ENCODE measurements at regions not wholly inside any gene's neighbourhood (a gene's known extent, or its start where the extent isn't known, plus 50 kb on each side); places are given as distances from the start of the nearest gene placed in this dataset.

GRCh38 chr1:67892476-67893125 lies 59.3 kb upstream of the GNG12 start:
- peaks cover 15% of the 10 kb centered on the region for H3K4me1 Mint-ChIP-seq (ENCODE audit: low read depth, unreplicated experiment)
- intact Hi-C loops (cut with micrococcal nuclease; ENCODE audit: unreplicated experiment) = no loop called here
- BruUV-seq (replicated peaks) = no TSS peak
- peaks cover 9% of the 10 kb centered on the region; the same call in 1 of the 2 replicates for H3K4me1 ChIP-seq
- no peak for TF ChIP-seq CTCF (IDR thresholded peaks at IDR 0.05; ENCODE audit: insufficient read depth in 1 of 2, low read depth in 1 of 2, low read length in 1 of 2, severe bottlenecking in 1 of 2, unreplicated experiment in 1 of 2)
- H3K27me3 Mint-ChIP-seq (ENCODE audit: insufficient read depth, unreplicated experiment) = no peaks in the 10 kb centered on the region
- H3K27me3 ChIP-seq (replicated peaks; ENCODE audit: control insufficient read depth, insufficient read depth, low read length) = no peaks in the 10 kb centered on the region
- no peak overlapping the region for H3K27ac Mint-ChIP-seq (ENCODE audit: unreplicated experiment)
- ChIA-PET CTCF (no interaction called here), POLR2A (no interaction called here)
- H3K36me3 ChIP-seq (ENCODE audit: control insufficient read depth, insufficient read depth, low read length) = no peaks in the 10 kb centered on the region
- no peak overlapping the region for H3K4me3 Mint-ChIP-seq (ENCODE audit: unreplicated experiment)
- no peaks in the 10 kb centered on the region for H3K9me3 Mint-ChIP-seq (ENCODE audit: unreplicated experiment)
- no peak for DNase-seq
- no peak overlapping the region for H3K4me3 ChIP-seq (ENCODE audit: low read depth, low read length)
- no peaks in the 10 kb centered on the region for H3K36me3 Mint-ChIP-seq (ENCODE audit: insufficient read depth, unreplicated experiment)
- no peaks in the 10 kb centered on the region for H3K9me3 ChIP-seq

GRCh38 chr1:67890857-67891256 lies 57.6 kb upstream of the GNG12 start:
- no peaks in the 10 kb centered on the region for H3K4me1 ChIP-seq
- H3K4me3 ChIP-seq (ENCODE audit: low read depth, low read length) = no peak overlapping the region
- Mint-ChIP-seq H3K36me3 (ENCODE audit: insufficient read depth, unreplicated experiment) (no peaks in the 10 kb centered on the region), H3K27ac (ENCODE audit: unreplicated experiment) (no peak overlapping the region), H3K4me3 (ENCODE audit: unreplicated experiment) (no peak overlapping the region), H3K9me3 (ENCODE audit: unreplicated experiment) (no peaks in the 10 kb centered on the region), H3K27me3 (ENCODE audit: insufficient read depth, unreplicated experiment) (no peaks in the 10 kb centered on the region), H3K4me1 (ENCODE audit: low read depth, unreplicated experiment) (no peaks in the 10 kb centered on the region)
- no peak for DNase-seq
- no peaks in the 10 kb centered on the region for H3K9me3 ChIP-seq
- no peaks in the 10 kb centered on the region for H3K27me3 ChIP-seq (replicated peaks; ENCODE audit: control insufficient read depth, insufficient read depth, low read length)
- intact Hi-C loops (cut with micrococcal nuclease; ENCODE audit: unreplicated experiment) = no loop called here
- H3K36me3 ChIP-seq (ENCODE audit: control insufficient read depth, insufficient read depth, low read length) = no peaks in the 10 kb centered on the region
- TF ChIP-seq CTCF (IDR thresholded peaks at IDR 0.05; ENCODE audit: insufficient read depth in 1 of 2, low read depth in 1 of 2, low read length in 1 of 2, severe bottlenecking in 1 of 2, unreplicated experiment in 1 of 2) = no peak
- BruUV-seq (replicated peaks) = no TSS peak
- POLR2A ChIA-PET = no interaction called here
- CTCF ChIA-PET = no interaction called here

- Mint-ChIP-seq H3K9me3 (ENCODE audit: unreplicated experiment) (no peaks in the 10 kb centered on the region), H3K27ac (ENCODE audit: unreplicated experiment) (no peak overlapping the region), H3K36me3 (ENCODE audit: insufficient read depth, unreplicated experiment) (no peaks in the 10 kb centered on the region), H3K4me1 (ENCODE audit: low read depth, unreplicated experiment) (no peaks in the 10 kb centered on the region), H3K27me3 (ENCODE audit: insufficient read depth, unreplicated experiment) (no peaks in the 10 kb centered on the region), H3K4me3 (ENCODE audit: unreplicated experiment) (no peak overlapping the region)
- H3K9me3 ChIP-seq = no peaks in the 10 kb centered on the region
- TF ChIP-seq CTCF (IDR thresholded peaks at IDR 0.05; ENCODE audit: insufficient read depth in 1 of 2, low read depth in 1 of 2, low read length in 1 of 2, severe bottlenecking in 1 of 2, unreplicated experiment in 1 of 2) = no peak
- H3K27me3 ChIP-seq (replicated peaks; ENCODE audit: control insufficient read depth, insufficient read depth, low read length) = no peaks in the 10 kb centered on the region
- H3K4me3 ChIP-seq (ENCODE audit: low read depth, low read length) = no peak overlapping the region
- intact Hi-C loops (cut with micrococcal nuclease; ENCODE audit: unreplicated experiment) = no loop called here
- ChIA-PET POLR2A (no interaction called here), CTCF (no interaction called here)
- no peaks in the 10 kb centered on the region for H3K4me1 ChIP-seq
- H3K36me3 ChIP-seq (ENCODE audit: control insufficient read depth, insufficient read depth, low read length) = no peaks in the 10 kb centered on the region
- no peak for DNase-seq
- no TSS peak for BruUV-seq (replicated peaks)
Measured at GRCh38 chr1:67889953-67890567, 56.8 kb upstream of the GNG12 start.
